HG03108 (cell line): ENCODE measurements at regions not wholly inside any gene's neighbourhood (a gene's known extent, or its start where the extent isn't known, plus 50 kb on each side); places are given as distances from the start of the nearest gene placed in this dataset.

Experiments used
- ATAC-seq: cut with Tn5 transposase; IDR thresholded peaks from one replicate; pipeline ENCODE4 v1.9.1; 2021; ENCODE audit warnings: moderate library complexity; ENCODE audit not compliant: unreplicated experiment

DNA sequence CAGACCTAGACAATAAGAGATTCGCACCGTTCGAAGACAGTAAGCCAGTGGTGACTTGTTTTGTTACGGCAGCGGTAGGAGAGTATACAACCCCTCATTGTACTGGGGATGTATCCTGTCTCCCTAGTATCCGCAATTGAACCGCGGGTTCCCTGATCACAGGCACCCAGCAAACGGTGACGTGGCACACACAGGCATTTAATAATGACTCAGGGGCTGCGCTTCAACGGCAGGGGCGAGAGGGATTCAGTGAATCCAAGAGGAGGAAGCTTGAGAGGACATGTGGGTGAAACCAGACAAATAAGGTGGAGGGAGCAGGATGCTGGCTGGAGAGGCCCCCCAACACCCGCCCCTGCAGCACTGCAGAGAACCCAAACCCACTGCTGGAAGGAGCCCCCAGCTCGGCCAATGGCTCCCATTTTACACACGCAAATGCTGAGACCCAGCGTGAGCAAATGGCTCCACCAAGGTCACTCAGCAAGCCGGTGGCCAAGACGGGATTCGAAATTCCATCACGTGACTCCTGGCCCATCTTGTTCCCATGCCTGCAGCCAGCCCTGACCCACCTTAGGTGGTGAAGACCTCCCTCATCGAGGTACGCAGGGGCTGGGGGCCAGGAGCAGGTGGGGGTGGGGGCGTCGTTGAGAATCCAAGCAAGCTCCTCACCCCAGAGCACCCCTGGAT, 149.9 kb downstream of the SYF2 start:
- ATAC-seq, result no peak

DNA sequence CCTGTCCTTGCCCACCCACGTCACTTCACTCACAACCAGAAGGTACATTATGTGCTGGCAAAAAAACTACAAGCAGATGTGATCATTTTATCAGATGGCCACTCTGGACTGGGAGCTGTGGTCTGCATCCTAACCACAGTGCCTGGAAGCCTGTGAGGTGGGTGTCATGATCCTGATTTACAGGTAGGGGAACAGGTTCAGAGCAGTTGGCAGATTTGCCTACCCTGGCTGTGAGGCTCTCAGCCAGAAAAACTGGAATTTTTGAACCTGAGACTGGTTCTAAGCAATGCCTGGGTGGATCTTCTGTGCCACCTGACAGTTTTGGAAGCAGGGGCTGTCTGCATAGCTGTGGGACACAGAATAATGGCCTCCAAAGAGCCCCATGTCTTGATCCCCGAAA, 150.8 kb downstream of the SYF2 start:
- no peak for ATAC-seq

DNA sequence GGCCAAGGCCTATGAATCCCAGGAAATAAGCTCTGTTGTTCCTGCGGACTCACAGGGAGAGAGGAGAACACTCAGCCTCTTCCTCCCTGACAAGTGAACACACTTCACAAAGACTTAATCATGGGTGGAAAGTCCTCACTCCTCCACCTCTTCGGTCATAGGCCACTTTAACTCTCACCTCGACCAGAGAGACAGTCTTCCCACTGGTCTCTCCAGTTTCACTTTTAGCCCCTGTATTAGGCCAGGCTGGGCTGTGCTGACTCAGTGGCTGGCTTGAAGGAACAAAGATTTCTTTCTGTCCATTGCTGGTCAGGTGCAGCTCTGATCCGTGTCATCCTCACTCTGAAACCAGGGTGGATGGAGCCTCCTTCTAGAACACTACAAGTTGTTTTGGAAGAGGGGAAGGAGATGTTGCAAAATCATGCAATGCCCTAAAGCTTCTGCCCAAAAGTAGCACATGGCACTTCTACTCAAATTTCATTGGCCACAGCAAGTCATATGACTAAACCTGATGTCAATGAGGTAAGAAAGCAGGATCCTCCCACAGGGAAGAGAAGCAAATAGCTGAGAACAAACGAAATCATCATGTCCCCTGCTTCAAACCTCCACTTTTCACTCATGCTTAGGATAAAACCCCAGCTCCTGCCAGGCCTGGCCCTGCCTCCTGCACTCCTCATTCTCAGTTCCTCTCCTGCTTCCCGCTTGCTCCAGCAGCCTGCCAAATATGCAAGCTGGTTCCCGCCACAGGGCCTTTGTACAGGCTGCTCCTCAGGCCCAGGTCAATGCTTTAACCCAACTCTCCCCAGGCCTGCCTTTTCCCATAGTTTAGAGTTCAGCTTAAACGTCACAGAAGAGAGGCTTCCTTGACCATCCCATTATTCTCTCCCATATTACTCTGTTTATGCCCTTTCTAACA, 150.5 kb upstream of the RUNX3 start:
- no peak for ATAC-seq

DNA sequence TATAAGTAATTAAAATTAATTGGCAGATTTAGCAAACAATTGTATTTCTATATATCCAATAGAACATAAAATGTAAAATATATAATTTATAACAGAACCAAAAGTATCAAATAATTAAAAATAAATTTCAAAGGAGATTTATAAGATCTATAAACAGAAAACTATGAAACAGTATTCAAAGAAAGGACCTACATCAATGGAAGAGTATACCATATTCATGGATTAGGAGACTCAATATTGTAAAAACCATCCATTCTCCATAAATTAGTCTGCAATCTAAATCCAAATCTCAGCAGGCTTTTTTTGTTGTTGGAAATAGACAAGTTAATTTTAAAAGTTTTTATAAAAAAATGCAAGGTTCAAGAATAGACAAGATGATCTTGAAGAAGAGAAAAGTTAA, 149.0 kb upstream of the RUNX3 start:
- no peak for ATAC-seq

DNA sequence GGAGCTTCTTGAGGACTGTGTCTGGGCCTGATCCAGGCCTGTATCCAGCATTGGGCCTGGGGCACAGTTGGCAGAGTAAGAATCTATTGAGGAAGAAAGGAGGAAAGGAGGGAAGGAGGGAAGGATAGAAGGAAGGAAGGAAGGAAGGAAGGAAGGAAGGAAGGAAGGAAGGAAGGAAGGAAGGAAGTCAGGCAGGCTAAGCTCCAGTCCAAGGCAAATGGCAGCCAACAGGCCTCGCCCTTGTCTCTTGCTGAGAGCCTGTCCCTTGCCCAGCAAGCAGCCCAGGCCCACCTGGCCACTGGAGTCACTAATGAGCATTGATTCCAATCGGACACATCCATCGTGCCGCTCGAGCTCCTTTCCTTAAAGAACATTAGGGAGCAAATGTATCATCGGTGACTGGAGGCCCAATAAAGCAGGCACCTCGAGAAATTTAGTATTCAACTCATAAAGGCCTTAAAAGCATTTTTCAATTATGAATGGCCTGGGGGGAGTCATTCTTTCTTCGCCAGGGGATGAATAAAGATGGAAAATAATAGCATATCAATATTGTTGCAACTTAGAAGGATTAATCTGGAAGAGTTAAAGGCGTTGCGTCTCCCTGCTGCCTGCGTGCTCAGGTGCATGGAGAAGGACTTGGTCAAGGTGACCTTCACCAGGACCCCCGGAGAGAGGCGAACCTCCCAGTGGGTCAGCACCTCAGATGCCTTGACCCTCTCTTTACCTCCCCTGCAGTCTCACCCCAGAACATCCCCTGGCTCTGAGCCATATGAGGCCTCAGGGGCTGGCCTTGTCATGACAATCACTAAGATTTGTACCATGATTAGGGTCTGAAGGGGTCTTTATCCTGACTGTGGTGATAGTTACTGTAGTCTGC, 144.5 kb upstream of the RUNX3 start:
- ATAC-seq, result no peak

DNA sequence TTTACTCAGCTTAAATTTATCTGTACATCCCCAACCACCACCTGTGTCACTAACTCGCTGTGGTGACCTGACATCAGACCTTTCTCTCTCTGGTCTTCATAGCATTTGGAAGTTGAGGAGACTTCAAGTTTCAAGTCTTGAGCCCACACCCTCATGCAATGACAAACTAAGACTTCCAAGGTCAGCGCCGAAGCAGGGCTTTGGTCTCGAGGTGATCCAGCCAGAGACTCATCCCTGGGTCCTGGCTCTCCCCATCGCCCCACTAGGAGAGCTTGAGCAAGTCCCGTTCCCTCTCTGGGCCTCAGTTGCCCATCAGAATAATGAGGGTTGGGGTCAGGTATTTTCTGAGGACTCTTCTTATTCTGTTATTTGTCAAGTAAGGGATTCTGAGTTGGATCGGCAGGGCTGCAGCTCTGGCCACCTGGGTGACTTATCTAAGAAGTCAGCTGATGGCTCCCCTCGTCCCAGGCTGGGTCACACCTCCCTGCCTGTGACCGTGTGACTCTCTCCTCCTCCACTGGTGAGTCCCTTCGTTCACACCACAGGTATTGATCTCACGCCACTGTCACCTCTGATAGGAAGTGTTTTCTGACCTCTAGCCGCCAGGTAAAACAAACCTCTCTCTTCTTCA, 143.7 kb upstream of the RUNX3 start:
- ATAC-seq, result no peak

DNA sequence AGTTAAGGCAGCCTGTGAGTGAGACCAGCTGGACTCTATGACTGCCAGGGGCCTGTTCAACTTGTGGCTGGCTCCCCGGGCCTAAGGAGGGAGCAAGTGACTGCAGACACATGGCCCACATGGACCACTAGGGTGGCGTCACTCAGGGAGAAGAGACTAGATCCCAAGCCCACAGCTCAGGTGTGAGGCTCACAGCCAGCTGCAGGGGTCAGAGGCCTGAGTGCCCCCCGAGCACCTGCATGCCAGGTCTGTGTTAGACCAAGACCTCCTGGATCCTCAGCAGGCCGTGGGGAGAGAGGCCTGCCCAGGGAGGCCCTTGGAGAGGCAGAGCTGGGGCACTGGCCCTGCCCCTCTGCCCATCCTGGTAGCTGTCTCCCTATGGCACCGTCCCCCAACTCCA, 142.4 kb upstream of the RUNX3 start:
- no peak for ATAC-seq

DNA sequence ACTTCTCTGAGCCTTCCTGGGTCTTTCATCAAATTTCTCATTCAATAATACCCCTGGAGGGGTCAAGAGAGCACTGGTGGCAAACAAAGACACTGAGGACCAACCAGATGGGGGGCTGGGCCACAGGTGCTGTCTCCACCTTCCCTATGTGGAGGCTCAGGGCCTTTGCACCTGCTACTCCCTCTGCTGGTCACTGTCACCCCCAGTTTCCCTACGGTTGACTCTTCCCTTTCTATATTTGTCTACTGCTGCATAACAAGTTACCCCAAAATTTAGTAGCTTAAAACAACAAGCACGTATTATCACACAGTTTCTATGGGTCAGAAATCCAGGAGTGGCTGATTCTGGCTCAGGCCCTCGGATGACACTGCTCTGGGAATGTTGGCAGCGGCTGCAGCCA, 138.8 kb upstream of the RUNX3 start:
- no peak for ATAC-seq

DNA sequence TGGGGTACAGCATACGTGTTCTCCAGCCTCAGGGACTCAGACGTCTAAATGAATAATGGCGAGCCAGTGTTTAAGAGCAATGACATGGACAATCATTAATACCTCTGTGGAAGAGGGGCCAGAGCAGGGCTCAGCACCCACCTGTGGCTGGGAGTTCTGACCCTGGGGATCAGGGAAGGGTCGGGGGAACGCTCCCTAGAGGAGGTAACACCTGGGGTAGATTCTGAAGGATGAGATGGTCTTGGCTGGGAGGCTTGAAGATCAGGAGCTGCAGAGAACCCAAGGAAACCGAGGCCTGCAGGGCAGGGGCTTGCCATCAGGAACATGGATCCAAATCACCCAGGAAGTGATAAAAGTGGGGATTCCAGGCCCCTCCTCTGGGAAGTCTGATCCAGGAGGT, 138.2 kb upstream of the RUNX3 start:
- no peak for ATAC-seq

DNA sequence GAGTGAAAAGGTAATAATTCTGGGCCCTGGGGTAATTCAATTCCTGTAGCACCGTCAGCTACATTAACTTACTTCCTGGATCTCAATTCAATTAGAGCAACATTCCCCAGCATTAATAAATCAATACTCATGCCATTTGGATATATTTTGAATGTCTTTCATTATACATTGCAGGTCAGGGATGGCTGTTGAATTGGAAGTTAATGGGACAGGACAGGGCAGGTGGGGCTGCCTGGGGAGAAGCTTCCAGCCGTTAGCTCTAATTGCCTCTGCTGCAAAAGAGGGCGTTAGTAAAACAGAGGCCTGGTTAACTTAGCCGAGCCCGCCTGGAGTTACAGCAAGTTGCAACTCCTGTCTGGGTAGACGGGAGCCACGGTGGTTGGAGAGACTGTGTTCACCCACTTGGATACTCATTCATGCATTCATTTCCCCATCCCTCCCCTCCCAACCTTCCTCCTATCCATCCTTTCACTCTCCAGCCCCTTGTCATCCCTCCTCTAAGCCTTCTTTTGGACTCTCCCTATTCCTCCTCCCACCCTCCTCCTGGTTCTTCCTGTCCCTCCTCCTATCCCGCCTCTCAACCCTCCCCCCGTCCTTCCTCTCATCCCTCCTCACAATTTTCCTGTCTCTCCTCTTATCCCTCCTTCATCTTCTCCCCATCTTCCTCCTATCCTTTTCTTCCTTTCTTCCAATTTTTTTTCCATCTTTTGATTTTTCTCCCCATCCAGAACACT, 137.6 kb upstream of the RUNX3 start:
- ATAC-seq, result no peak

DNA sequence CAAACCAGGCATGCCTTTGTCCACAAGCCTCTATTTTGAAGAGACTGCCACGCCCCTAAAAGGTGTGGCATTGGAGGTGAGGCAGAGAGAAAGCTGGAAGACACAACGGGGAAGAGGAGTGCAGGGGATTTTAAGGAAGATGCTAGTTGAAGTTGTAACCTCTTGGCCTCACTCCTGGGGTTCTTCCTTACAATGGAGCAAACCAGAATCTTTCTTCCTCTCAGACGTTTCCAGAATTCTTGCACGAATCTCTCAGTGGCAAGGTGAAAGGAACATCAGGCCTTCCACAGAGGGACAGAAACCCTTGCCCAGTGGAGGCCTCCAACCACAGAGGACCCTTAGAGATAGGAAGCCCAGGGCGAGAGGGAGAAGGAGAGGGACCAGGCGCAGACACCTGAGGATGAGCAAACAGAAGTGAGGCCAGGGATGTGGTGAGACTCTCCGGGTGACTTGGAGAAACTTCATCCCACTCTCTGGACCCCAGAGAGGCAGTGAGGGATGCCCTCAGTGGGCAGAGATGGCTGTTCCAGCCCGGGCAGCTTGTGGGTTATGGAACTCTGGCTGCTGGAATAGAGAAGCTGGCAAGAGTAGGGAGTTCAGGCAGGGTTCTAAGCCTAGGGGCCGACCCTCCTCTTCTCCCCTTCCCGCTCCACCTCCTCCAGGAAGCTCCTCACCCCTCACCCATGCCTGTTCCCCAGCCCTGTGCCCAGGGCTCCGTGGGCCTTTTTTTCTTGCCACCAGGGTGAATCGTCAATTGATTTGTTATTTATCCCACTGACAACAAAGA, 136.8 kb upstream of the RUNX3 start:
- no peak for ATAC-seq

DNA sequence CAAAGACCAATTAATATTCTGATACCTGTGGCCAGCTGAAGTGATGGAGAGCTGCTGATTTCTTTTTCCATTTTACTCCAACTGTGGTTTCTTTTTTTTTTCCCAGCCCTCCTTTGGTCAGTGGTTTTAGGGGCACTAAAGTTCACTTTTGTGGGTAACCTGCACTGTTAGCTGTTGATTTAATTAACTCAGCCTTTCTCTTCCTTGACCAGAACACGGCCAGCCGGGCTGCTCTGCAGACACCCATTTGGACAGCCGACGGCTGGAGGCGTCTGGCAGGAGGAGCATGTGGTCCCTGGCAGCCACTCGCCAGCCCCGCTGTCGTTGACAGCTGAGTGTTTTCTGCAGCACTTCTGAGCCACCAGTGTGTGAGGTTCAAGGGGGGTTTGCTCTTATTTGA, 136.2 kb upstream of the RUNX3 start:
- ATAC-seq, result no peak

DNA sequence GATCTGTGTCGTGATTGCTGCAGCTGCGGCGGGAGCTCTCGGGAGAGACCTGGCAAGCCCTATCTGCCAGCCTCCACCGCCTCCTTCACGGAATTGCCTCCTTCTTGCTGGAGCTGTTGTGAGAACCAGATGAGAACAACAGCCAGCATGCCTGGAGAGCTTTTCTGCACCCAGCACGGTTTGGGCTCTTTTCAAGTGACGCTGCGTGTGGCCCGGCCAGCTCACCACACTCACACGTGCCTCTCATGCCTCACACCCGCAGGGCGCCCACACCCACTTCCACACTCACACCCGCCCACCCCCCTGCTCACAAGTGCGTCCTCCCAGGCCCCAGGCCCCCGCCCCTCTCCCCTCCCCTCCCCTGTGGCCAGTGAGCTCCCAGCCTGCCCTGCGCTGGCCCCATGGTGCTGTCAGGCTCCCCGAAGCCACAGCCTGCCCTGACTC, 135.7 kb upstream of the RUNX3 start:
- no peak for ATAC-seq

DNA sequence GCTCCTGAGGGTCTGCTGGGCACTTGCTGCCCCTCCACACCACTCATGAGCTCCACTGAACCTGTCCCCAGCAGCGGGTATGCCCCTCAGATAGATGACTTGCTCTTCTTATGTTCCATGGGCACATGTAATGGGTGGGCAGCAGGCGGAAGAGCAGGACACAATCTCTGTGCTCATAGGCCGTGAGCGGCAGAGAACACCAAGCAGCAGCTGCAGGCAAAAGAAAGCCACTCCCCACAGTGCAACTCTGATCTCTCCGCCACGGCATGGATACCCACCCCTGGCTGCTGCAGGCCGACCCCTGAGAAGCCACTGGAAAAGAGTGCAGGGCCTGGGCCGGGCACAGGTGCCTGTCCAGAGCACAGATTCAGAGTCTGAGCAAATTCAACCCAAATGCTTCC, 135.2 kb upstream of the RUNX3 start:
- ATAC-seq, result no peak

DNA sequence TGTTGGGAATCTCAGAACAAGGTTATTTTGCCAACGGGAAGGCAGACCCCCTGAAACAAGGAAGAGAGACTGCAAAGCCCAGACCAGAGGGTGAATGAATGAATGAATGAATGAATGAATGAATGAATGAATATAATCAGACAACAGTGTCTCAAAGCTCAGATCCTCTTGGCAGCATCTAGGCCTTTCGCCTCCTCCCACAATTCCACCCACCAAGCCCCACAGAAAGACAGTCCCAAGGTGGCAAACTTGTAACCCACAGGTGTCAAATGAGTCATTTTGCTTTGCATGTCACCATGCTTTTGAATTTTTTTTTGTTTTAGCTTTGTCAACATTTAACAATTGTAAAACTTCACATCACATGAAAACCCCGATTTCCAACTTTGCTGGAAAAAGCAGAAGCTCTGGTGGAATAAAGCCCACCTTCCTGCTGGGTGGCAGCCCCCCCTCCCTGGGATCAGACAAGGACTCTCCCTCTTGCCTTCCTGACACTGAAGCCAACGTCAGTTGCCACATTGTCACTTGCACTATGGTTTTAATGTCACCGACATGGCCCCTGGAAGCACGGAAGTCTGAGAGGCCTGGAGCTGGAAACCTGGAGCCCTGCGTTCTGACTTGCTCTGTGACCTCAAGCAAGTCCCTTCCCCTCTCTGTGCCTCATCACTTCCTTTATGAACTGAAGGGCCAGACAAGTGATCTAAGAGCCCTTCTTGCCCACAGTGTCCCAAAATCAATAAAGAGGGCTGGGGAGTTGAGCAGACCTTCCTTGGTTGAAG, 134.6 kb upstream of the RUNX3 start:
- ATAC-seq, result no peak

DNA sequence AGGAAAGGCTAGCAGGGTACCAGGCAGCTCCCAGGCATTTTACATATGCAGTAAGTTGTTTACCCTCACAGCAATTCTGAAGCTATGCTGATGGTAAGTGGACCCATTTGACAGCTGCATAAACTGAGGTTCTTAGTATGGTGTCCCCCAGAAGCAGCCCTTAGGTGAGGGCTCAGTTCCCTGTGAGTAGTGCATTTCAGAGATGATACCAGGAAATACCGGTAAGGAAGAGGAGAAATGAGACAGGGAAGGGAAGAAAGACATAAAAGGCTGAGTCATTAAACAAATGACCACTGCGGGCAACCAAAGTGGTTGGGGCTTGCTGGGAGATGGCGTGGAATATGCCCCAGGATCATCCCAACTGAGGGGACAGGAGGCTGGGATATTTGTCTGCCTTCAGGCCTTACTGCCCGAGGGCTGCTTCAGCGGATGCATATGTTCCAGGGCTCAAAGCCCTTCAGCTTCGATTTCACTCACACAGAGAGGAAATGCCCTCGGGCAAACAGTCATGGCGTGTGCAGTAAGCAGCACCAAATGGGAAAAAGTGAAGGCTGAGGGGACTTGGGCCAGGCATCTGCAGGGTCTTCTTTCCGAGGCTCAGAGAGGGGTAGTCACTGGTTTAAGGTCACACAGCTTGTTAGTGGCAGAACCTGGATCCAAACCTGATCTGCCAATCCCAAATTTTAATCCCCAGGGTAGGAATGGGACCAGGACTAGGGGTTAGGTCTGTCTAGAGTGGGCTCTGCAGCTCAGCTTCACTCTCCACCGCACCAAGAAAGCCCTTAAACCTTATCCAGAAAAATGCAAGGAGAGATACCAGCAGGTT, 133.7 kb upstream of the RUNX3 start:
- no peak for ATAC-seq

DNA sequence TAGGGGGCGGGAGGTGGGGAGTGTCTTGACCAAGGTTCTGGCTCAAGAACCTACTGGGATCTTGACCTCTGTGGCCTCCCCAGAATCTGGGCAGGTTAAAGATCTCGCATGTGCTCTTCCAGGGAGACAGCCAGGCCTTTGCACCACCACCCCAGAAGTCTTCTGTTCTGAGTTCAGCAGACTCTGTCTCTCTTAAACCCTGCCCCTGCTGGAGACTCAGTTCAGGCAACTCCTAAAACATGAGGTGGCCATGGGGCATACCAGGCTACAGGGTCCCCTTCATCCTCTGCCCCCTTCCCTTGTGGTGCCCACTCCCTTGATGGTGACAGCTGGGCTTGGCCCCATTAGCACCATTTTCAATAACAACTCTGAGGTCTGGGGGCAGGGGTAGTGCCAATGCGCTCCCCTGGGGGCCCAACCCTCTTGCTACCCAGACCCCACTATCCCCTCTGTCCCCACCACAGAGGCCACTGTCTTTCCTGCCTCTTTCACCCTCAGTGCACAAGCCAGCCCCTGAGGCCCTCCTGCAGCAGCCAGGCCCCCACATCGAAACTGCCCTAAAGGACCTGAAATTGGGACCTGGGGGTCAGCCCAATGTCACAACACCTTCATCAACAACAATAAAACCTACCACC, 132.7 kb upstream of the RUNX3 start:
- ATAC-seq, result no peak
